ENCODE measurements at regions not wholly inside any gene's neighbourhood (a gene's known extent, or its start where the extent isn't known, plus 50 kb on each side); places are given as distances from the start of the nearest gene placed in this dataset.

DNA sequence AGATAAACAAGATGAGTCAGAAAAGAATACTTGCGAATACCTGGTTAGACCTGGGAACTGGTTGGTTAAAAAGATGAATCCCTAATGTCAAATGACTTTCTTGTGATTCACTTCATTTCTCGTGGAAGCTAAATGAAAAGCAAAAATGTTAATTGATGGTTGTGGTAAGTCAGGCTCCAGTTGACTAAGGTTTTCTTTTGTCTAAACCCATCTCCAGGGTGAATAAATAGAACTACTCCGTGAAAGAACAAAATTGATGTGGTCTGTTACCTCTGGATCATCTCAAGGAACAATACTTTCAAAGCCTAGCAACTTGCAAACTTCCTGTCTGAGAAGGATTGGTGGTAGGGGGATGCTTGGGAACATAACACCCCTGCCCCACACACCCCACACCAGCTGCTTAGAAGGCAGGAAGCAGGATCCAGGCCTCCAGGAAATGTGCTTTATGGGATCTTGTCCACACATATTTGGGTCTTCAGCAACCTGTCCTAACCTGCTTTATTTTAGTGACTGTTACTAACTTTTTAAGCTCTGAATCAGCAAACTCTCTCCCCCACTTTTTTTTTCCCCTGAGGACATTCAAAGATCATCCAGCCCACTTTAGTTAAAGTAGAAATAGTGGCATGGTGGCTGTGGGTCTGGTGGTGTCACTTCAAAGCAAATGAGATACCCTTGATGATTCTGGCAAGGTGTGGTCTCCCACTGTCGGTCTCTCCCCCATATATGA lies 60.4 kb upstream of the PTHLH start:
- H3K4me3 ChIP-seq (replicated peaks in 1 of 3; ENCODE audit: insufficient read depth in 1 of 3, low read depth in 1 of 3, low read length in 3 of 3), result no peak overlapping the region
- no peaks in the 10 kb centered on the region for H3K9me1 ChIP-seq (replicated peaks; ENCODE audit: control insufficient read depth, extremely low read depth, insufficient read depth, low read length)
- H4K20me1 ChIP-seq (replicated peaks; ENCODE audit: control insufficient read depth, extremely low read depth, insufficient read depth, low read length), result no peaks in the 10 kb centered on the region
- TF ChIP-seq MAX (IDR thresholded peaks at IDR 0.05; ENCODE audit: insufficient read depth, insufficient read length), result no peak
- no peak for TF ChIP-seq POLR2A (IDR thresholded peaks at IDR 0.05; ENCODE audit: low read depth, low read length)
- POLR2A ChIA-PET, result no interaction called here
- no peak overlapping the region for H2AFZ ChIP-seq (ENCODE audit: low read depth, low read length)
- no peaks in the 10 kb centered on the region for H3K9me3 ChIP-seq (replicated peaks; ENCODE audit: control insufficient read depth, insufficient read depth, low read length)
- H3K27me3 ChIP-seq (ENCODE audit: control insufficient read depth in 2 of 2, insufficient read depth in 2 of 2, low read length in 2 of 2), result no peaks in the 10 kb centered on the region
- H3K9ac ChIP-seq (replicated peaks; ENCODE audit: extremely low read depth, insufficient read depth, low read length), result no peak overlapping the region
- H3K4me1 ChIP-seq (ENCODE audit: control insufficient read depth, extremely low read depth, insufficient read depth, low read length), result peaks cover 9% of the 10 kb centered on the region
- no peak overlapping the region for H3K4me2 ChIP-seq (ENCODE audit: insufficient read depth, low read length)
- no TSS peak for BruUV-seq (replicated peaks)
- dilution Hi-C loops (cut with MboI; ENCODE audit: extremely low pct_ligation_motif_present, low sequenced_read_pairs) (no loop called here), intact Hi-C loops (cut with micrococcal nuclease) (no loop called here)
- H3K79me2 ChIP-seq (ENCODE audit: control insufficient read depth, insufficient read depth, low read length), result no peaks in the 10 kb centered on the region
- no peak overlapping the region for H3K27ac ChIP-seq (ENCODE audit: insufficient read depth, low read depth, low read length)
- DNase-seq (ENCODE audit: low read depth, low spot score) (no peak), FAIRE-seq (no peak)
- CTCF ChIA-PET, result no interaction called here
- no peaks in the 10 kb centered on the region for H3K36me3 ChIP-seq (ENCODE audit: control insufficient read depth in 2 of 2, extremely low read depth in 1 of 2, insufficient read depth in 2 of 2, low read length in 2 of 2)

- no peaks in the 10 kb centered on the region for H3K9me1 ChIP-seq (replicated peaks; ENCODE audit: control insufficient read depth, extremely low read depth, insufficient read depth, low read length)
- ChIA-PET POLR2A (no interaction called here), CTCF (no interaction called here)
- no peaks in the 10 kb centered on the region for H3K36me3 ChIP-seq (ENCODE audit: control insufficient read depth in 2 of 2, extremely low read depth in 1 of 2, insufficient read depth in 2 of 2, low read length in 2 of 2)
- H2AFZ ChIP-seq (ENCODE audit: low read depth, low read length), result no peak overlapping the region
- H3K4me1 ChIP-seq (ENCODE audit: control insufficient read depth, extremely low read depth, insufficient read depth, low read length), result peaks cover 9% of the 10 kb centered on the region
- no peak overlapping the region for H3K27ac ChIP-seq (ENCODE audit: insufficient read depth, low read depth, low read length)
- no peak for FAIRE-seq
- no peaks in the 10 kb centered on the region for H3K79me2 ChIP-seq (ENCODE audit: control insufficient read depth, insufficient read depth, low read length)
- no peaks in the 10 kb centered on the region for H3K27me3 ChIP-seq (ENCODE audit: control insufficient read depth in 2 of 2, insufficient read depth in 2 of 2, low read length in 2 of 2)
- dilution Hi-C loops (cut with MboI; ENCODE audit: extremely low pct_ligation_motif_present, low sequenced_read_pairs) (no loop called here), intact Hi-C loops (cut with micrococcal nuclease) (no loop called here)
- H3K4me3 ChIP-seq (replicated peaks in 1 of 3; ENCODE audit: insufficient read depth in 1 of 3, low read depth in 1 of 3, low read length in 3 of 3), result no peak overlapping the region
- no peak for DNase-seq (ENCODE audit: low read depth, low spot score)
- H4K20me1 ChIP-seq (replicated peaks; ENCODE audit: control insufficient read depth, extremely low read depth, insufficient read depth, low read length), result no peaks in the 10 kb centered on the region
- no TSS peak for BruUV-seq (replicated peaks)
- no peaks in the 10 kb centered on the region for H3K9me3 ChIP-seq (replicated peaks; ENCODE audit: control insufficient read depth, insufficient read depth, low read length)
- H3K9ac ChIP-seq (replicated peaks; ENCODE audit: extremely low read depth, insufficient read depth, low read length), result no peak overlapping the region
- H3K4me2 ChIP-seq (ENCODE audit: insufficient read depth, low read length), result no peak overlapping the region
- TF ChIP-seq JUN (IDR thresholded peaks at IDR 0.05; ENCODE audit: borderline replicate concordance, insufficient read depth, insufficient read length, low read depth), result no peak
- no peak for TF ChIP-seq POLR2AphosphoS5 (IDR thresholded peaks at IDR 0.05; ENCODE audit: insufficient read depth, low read depth, low read length)
- TF ChIP-seq EZH2 (IDR thresholded peaks at IDR 0.05; ENCODE audit: borderline replicate concordance, low read depth, low read length, severe bottlenecking), result no peak
- TF ChIP-seq, protein P1, sequence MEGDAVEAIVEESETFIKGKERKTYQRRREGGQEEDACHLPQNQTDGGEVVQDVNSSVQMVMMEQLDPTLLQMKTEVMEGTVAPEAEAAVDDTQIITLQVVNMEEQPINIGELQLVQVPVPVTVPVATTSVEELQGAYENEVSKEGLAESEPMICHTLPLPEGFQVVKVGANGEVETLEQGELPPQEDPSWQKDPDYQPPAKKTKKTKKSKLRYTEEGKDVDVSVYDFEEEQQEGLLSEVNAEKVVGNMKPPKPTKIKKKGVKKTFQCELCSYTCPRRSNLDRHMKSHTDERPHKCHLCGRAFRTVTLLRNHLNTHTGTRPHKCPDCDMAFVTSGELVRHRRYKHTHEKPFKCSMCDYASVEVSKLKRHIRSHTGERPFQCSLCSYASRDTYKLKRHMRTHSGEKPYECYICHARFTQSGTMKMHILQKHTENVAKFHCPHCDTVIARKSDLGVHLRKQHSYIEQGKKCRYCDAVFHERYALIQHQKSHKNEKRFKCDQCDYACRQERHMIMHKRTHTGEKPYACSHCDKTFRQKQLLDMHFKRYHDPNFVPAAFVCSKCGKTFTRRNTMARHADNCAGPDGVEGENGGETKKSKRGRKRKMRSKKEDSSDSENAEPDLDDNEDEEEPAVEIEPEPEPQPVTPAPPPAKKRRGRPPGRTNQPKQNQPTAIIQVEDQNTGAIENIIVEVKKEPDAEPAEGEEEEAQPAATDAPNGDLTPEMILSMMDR (IDR thresholded peaks at IDR 0.05; ENCODE audit: extremely low read depth in 1 of 2, insufficient read depth in 1 of 2, low read depth in 1 of 2, low read length in 2 of 2), result no peak
- no peak for TF ChIP-seq FOS (IDR thresholded peaks at IDR 0.05; ENCODE audit: borderline replicate concordance, insufficient read depth, low read length)
- no peak for TF ChIP-seq POLR2A (IDR thresholded peaks at IDR 0.05; ENCODE audit: low read depth, low read length)
- TF ChIP-seq GATA2 (IDR thresholded peaks at IDR 0.05; ENCODE audit: insufficient read depth, insufficient read length, low read depth, low read length), result no peak
Observed at GRCh38 chr12:28033538-28033915, 61.0 kb upstream of the PTHLH start.
